ENCODE measurements at regions not wholly inside any gene's neighbourhood (a gene's known extent, or its start where the extent isn't known, plus 50 kb on each side); places are given as distances from the start of the nearest gene placed in this dataset.
"Not testable (repeated sequence)": the region's sequence is repeated elsewhere in the genome, so short reads cannot be mapped to it uniquely, and the experiment has no call there.

- Histone ChIP-seq H3K27ac (replicated peaks) (no peak overlapping the region), H3K4me1 (no peaks in the 10 kb centered on the region), H3K36me3 (no peaks in the 10 kb centered on the region), H3K9me3 (replicated peaks) (no peaks in the 10 kb centered on the region), H3K27me3 (ENCODE audit: low read depth) (no peaks in the 10 kb centered on the region), H3K4me3 (no peak overlapping the region)
- intact Hi-C loops (cut with micrococcal nuclease), result no loop called here
- no peak for DNase-seq
- TF ChIP-seq CTCF (IDR thresholded peaks at IDR 0.05; ENCODE audit: borderline replicate concordance), result no peak
These were observed 181.4 kb upstream of the TUBA3C start for GRCh38 chr13:19362946-19363510.

- H3K9me3 ChIP-seq (replicated peaks); H3K4me3 ChIP-seq; intact Hi-C loops (cut with micrococcal nuclease); H3K36me3 ChIP-seq; H3K27me3 ChIP-seq (ENCODE audit: low read depth); H3K27ac ChIP-seq (replicated peaks); H3K4me1 ChIP-seq; DNase-seq: not testable (repeated sequence)
These were observed 178.1 kb upstream of the TUBA3C start for GRCh38 chr13:19359697-19360096.

- Histone ChIP-seq H3K27me3 (ENCODE audit: low read depth) (peaks cover 37% of the 10 kb centered on the region), H3K4me1 (no peaks in the 10 kb centered on the region), H3K9me3 (replicated peaks) (no peaks in the 10 kb centered on the region), H3K27ac (replicated peaks) (no peak overlapping the region), H3K4me3 (no peak overlapping the region), H3K36me3 (no peaks in the 10 kb centered on the region)
- intact Hi-C loops (cut with micrococcal nuclease), result no loop called here
- TF ChIP-seq CTCF (IDR thresholded peaks at IDR 0.05; ENCODE audit: borderline replicate concordance), result no peak
- no peak for DNase-seq
These were observed 164.3 kb upstream of the TUBA3C start for GRCh38 chr13:19345916-19346422.

GRCh38 chr13:19345158-19345557, 163.5 kb upstream of the TUBA3C start:
- DNase-seq, result no peak
- H3K4me3 ChIP-seq, result no peak overlapping the region
- no peak for TF ChIP-seq CTCF (IDR thresholded peaks at IDR 0.05; ENCODE audit: borderline replicate concordance)
- H3K9me3 ChIP-seq (replicated peaks), result no peaks in the 10 kb centered on the region
- no peak overlapping the region for H3K27ac ChIP-seq (replicated peaks)
- intact Hi-C loops (cut with micrococcal nuclease), result no loop called here
- H3K4me1 ChIP-seq, result no peaks in the 10 kb centered on the region
- H3K36me3 ChIP-seq, result no peaks in the 10 kb centered on the region
- peaks cover 44% of the 10 kb centered on the region for H3K27me3 ChIP-seq (ENCODE audit: low read depth)

GRCh38 chr13:19344585-19345120, 163.0 kb upstream of the TUBA3C start:
- DNase-seq; H3K27ac ChIP-seq (replicated peaks); H3K36me3 ChIP-seq; intact Hi-C loops (cut with micrococcal nuclease); H3K9me3 ChIP-seq (replicated peaks); H3K4me1 ChIP-seq: not testable (repeated sequence)
- Histone ChIP-seq H3K4me3 (peak overlapping the region; percentile 50), H3K27me3 (ENCODE audit: low read depth) (peaks cover 46% of the 10 kb centered on the region)

GRCh38 chr13:19332378-19332777, 150.8 kb upstream of the TUBA3C start:
- intact Hi-C loops (cut with micrococcal nuclease), result no loop called here
- Histone ChIP-seq H3K4me1 (no peaks in the 10 kb centered on the region), H3K4me3 (no peak overlapping the region), H3K27me3 (ENCODE audit: low read depth) (peaks cover 7% of the 10 kb centered on the region), H3K36me3 (no peaks in the 10 kb centered on the region), H3K27ac (replicated peaks) (no peak overlapping the region), H3K9me3 (replicated peaks) (no peaks in the 10 kb centered on the region)
- no peak for DNase-seq
- no peak for TF ChIP-seq CTCF (IDR thresholded peaks at IDR 0.05; ENCODE audit: borderline replicate concordance)

Measured in left ventricle myocardium inferior (tissue), 1 donor.